HG02973 (cell line): ENCODE measurements at regions not wholly inside any gene's neighbourhood (a gene's known extent, or its start where the extent isn't known, plus 50 kb on each side); places are given as distances from the start of the nearest gene placed in this dataset.
"Not testable (repeated sequence)": the region's sequence is repeated elsewhere in the genome, so short reads cannot be mapped to it uniquely, and the experiment has no call there.

Source experiments
- ATAC-seq: cut with Tn5 transposase; IDR thresholded peaks from one replicate; pipeline ENCODE4 v1.9.1; 2021; ENCODE audit warnings: moderate library complexity; ENCODE audit not compliant: unreplicated experiment

- not testable (repeated sequence) for ATAC-seq
Measured at GRCh38 chr6:85212794-85213193, 237.1 kb upstream of the NT5E start.

- ATAC-seq, result no peak
Measured at GRCh38 chr6:85195243-85195642, 254.6 kb upstream of the NT5E start.

GRCh38 chr6:85193339-85193738, 256.5 kb upstream of the NT5E start:
- ATAC-seq, result no peak

- no peak for ATAC-seq
Measured at GRCh38 chr6:85192596-85192995, 257.3 kb upstream of the NT5E start.

- ATAC-seq, result no peak
Measured at GRCh38 chr6:85192186-85192585, 257.7 kb upstream of the NT5E start.

- no peak for ATAC-seq
Measured at GRCh38 chr6:85191656-85192055, 258.2 kb upstream of the NT5E start.

- no peak for ATAC-seq
Measured at GRCh38 chr6:85186546-85187175, 263.2 kb upstream of the NT5E start.

GRCh38 chr6:85185977-85186376, 263.9 kb upstream of the NT5E start:
- no peak for ATAC-seq

GRCh38 chr6:85183841-85184240, 266.0 kb upstream of the NT5E start:
- ATAC-seq, result no peak

- no peak for ATAC-seq
Measured at GRCh38 chr6:85172705-85173104, 277.2 kb upstream of the NT5E start.

GRCh38 chr6:85172161-85172560, 277.7 kb upstream of the NT5E start:
- no peak for ATAC-seq

- ATAC-seq, result no peak
Measured at GRCh38 chr6:85169189-85169588, 280.7 kb upstream of the NT5E start.

GRCh38 chr6:85168146-85168545, 281.7 kb upstream of the NT5E start:
- ATAC-seq, result no peak

GRCh38 chr6:85166114-85166741, 283.7 kb upstream of the NT5E start:
- ATAC-seq, result no peak

- no peak for ATAC-seq
Measured at GRCh38 chr6:85163156-85164080, 286.5 kb upstream of the NT5E start.

GRCh38 chr6:85157311-85157710, 292.6 kb upstream of the NT5E start:
- ATAC-seq, result no peak

- no peak for ATAC-seq
Measured at GRCh38 chr6:85143676-85144075, 306.2 kb upstream of the NT5E start.

GRCh38 chr6:85137865-85138264, 312.0 kb upstream of the NT5E start:
- ATAC-seq, result no peak

- ATAC-seq, result no peak
Measured at GRCh38 chr6:85136310-85136709, 313.6 kb upstream of the NT5E start.

GRCh38 chr6:85135376-85136094, 314.3 kb upstream of the NT5E start:
- no peak for ATAC-seq

GRCh38 chr6:85134172-85134571, 315.7 kb upstream of the NT5E start:
- ATAC-seq, result no peak
